ENCODE measurements at regions not wholly inside any gene's neighbourhood (a gene's known extent, or its start where the extent isn't known, plus 50 kb on each side); places are given as distances from the start of the nearest gene placed in this dataset.

DNA sequence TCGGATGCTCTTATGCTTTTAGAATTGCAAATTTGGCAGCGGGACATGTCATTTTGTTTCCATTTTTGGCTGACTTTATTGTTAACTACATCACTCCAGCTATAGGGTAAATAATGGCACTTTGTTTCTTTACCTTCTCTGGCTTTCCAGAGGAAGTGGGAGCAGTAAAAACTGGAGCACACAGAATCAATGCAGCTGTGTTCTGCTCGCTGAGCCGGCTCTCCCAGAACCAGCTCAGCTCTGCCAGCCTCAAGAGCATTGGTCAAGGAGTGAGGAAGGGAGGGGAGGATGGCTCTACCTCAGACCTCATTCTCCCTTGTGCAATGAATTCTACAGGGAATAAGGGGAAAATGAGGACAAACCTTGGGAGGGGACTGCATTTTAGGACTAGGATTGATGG is 50.5 kb upstream of the SPATA13 start:
- 38 to 47% methylated on average over 2 of the region's 4 CpGs for WGBS, 2 donors (ENCODE audit: low coverage in 1 of 2)
- H3K36me3 ChIP-seq = no peaks in the 10 kb centered on the region
- no peak overlapping the region for H3K4me3 ChIP-seq
- no peak overlapping the region for H3K27ac ChIP-seq
- H3K4me1 ChIP-seq = no peaks in the 10 kb centered on the region
- no peaks in the 10 kb centered on the region for H3K9me3 ChIP-seq
- no peak for ATAC-seq
- H3K27me3 ChIP-seq = no peaks in the 10 kb centered on the region
- no peak for TF ChIP-seq POLR2A (IDR thresholded peaks at IDR 0.05)
- no peak for TF ChIP-seq EP300 (IDR thresholded peaks at IDR 0.05)
- TF ChIP-seq POLR2AphosphoS5 (IDR thresholded peaks at IDR 0.05) = no peak
- TF ChIP-seq, protein P1, sequence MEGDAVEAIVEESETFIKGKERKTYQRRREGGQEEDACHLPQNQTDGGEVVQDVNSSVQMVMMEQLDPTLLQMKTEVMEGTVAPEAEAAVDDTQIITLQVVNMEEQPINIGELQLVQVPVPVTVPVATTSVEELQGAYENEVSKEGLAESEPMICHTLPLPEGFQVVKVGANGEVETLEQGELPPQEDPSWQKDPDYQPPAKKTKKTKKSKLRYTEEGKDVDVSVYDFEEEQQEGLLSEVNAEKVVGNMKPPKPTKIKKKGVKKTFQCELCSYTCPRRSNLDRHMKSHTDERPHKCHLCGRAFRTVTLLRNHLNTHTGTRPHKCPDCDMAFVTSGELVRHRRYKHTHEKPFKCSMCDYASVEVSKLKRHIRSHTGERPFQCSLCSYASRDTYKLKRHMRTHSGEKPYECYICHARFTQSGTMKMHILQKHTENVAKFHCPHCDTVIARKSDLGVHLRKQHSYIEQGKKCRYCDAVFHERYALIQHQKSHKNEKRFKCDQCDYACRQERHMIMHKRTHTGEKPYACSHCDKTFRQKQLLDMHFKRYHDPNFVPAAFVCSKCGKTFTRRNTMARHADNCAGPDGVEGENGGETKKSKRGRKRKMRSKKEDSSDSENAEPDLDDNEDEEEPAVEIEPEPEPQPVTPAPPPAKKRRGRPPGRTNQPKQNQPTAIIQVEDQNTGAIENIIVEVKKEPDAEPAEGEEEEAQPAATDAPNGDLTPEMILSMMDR (IDR thresholded peaks at IDR 0.05) = no peak
